GM18870 (cell line): ENCODE measurements at regions not wholly inside any gene's neighbourhood (a gene's known extent, or its start where the extent isn't known, plus 50 kb on each side); places are given as distances from the start of the nearest gene placed in this dataset.

Source experiments
- ATAC-seq: cut with Tn5 transposase; IDR thresholded peaks from one replicate; pipeline ENCODE4 v1.9.1; 2021; ENCODE audit warnings: moderate library complexity; ENCODE audit not compliant: unreplicated experiment

DNA sequence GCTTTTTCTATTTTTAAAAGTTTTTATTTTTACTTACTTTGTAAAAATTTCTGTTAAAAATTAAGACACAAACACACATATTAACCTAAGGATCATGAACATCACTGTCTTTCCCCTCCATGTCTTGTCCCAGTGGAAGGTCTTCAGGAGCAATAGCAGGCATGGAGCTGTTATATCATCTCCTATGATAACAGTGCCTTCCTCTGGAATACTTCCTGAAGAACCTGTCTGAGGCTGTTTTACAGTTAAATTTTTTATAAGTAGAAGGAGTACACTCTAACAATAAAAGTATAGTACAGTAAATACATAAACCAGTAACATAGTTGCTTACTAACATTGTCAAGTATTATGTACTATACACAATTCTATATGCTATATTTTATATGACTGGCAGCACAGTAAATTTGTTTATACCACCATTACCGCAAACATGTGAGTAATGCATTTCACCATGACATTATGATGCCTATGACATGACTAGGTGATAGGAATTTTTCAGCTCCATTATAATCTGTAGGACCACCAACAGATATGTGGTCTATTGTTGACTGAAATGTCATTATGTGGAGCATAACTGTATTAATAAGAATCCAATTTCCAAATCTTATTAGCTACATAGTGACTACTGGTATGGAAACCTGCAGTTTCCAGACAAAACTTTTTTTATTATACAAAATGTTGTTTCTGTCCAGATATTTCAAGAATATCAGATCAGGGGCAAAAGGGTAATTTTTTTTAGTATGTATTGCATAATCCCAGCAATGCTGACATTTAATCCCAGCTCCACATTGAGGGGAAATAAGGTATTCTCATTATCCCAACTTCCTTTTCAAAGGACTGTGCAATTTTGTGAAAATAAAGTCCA is 337.2 kb upstream of the SLC39A10 start:
- ATAC-seq: no peak

DNA sequence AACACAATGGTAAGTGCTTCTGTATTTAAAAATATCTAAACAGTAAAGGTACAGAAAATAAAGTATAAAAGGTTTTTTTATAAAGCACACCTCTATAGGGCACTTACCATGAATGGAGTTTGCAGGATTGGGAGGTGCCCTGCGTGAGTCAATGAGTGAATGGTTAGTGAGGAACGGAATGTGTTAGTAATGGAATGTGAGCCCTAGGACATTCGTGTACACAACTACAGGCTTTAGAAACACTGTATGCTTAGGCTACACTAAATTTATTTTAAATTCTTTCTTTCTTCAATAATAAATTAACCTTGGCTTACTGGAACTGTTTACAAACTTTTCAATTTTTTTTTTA is 337.9 kb upstream of the SLC39A10 start:
- ATAC-seq: no peak

DNA sequence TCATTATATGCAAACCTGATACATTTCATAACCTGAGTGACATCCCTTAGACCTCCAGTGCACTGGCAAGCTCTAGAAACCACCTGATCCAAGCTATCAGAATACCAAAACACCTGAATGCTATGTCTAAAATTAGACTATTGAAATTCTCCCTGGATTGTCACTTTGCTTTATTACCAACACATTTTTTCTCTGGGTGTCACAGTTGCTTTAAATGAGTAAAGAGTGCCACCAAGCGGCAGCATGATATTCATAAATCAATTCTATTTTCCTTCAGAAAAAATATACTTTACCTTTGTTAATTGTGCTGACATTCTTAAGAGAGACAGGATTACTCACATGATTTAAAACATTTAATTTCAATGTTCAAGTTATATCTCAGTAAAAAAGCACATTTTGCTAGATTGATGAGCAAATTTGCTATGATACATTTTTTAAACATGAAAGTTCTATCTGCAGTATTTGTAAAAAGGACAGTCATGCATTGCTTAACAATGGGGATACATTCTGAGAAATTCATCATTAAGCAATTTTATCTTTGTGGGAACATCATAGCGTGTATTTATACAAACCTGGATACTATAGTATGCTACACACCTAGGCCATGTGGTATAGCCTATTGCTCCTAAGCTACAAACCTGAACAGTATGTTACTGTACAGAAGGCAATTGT is 338.4 kb upstream of the SLC39A10 start:
- ATAC-seq: peak; percentile 34

DNA sequence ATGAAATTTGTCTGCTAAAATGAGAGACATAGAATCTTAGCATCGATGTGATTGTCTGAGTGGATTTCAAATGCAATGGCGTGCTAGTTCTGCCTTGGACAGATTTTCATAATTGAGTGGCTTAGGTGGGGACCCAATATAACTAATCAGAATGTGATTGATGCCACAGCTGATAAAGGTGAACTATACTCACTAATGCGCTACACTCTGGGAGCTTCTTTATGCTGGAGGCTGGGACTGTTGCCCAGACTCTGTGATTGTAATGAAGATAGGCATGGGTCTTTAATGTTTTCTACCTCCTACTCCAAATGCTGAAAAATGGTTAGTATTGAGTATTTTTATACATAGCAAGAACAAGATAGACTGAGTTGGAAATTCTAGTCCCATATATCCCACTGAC is 339.5 kb upstream of the SLC39A10 start:
- no peak for ATAC-seq

DNA sequence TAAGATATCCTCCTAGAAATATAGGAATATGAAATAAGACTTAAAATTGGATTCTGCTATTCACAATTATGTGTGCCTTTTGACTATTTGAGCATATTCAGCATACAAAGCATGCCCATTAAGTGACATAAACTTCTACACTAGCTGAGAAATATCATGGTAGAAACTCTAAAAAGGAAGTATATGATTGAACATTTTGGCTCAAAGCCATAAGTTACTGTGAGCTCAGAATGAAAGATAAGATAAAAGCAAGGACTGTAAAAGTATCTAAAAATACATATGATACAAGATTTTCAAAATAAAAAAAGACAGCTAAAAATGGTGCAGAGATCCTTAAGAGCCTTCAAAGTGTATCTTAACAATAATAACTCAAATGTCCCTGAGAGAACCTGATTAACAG is 340.5 kb upstream of the SLC39A10 start:
- ATAC-seq: no peak

DNA sequence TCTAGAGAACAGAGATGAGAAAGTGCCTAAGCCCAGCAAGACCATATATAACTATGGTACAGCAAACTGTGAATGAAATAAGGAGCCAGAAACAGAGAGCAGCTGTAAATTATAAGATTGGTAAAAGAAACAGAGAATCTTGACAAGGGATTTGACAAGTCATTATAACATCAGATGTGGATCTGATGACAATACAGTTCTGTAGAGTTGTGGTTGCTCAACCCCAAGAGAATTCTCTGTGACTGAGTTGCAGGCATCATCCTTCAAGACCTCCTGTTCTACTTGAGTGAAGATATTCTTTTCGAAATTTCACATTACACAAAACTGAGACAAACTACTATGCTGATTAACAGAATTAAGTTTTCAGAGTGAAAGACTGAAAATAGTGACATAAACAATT is 343.1 kb upstream of the SLC39A10 start:
- ATAC-seq: peak; percentile 56

DNA sequence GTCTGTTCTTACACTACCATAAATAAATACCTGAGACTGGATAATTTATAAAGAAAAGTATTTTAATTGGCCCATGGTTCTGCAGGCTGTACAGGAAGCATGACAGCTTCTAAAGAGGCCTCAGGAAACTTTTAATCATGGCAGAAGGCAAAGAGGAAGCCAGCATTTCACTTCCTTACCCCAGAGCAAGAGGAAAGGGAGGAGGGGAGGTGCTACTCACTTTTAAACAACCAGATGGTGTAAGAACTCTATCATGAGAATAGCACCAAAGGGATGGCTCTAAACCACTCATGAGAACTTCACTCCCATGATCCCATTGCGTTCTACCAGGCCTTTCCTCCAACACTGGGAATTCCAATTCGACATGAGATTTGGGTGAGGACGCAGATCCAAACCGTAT is 344.4 kb upstream of the SLC39A10 start:
- ATAC-seq: no peak

DNA sequence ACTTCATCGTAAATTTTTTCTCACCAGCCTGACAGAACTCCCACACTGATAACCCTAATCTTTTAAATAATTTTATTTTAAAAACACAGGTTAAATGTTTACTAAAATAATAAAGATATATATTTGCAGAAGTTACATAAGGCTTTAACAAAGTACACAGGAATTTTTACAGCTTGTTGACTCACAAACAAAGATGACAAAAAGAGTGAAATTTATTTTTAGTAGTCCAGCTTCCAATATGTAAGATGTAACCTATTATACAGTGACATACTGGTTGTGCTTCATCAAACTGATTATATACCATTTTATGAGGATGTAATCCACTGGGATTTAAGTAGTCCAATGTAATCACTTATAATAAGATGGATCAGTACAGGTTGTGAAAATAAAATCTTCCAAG is 348.9 kb upstream of the SLC39A10 start:
- ATAC-seq: no peak

DNA sequence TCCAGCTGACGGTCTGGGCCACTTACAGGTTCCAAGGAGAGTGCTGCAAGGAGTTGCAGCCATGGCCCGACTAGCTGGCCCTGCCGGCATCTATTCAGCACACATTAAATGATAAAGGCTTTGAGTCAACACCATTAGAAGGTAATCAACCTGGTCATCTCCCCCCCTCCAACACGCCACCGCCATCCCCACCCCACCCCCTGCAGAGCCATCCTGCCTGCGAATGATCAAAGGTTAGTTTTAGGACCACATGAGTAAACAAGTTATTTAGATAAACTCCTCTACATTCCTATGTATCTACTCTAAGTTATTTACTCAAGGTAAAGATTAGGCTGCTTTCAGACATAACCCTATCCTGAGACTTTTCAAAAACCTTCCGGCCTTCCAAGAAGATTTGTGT is 349.3 kb upstream of the SLC39A10 start:
- no peak for ATAC-seq

DNA sequence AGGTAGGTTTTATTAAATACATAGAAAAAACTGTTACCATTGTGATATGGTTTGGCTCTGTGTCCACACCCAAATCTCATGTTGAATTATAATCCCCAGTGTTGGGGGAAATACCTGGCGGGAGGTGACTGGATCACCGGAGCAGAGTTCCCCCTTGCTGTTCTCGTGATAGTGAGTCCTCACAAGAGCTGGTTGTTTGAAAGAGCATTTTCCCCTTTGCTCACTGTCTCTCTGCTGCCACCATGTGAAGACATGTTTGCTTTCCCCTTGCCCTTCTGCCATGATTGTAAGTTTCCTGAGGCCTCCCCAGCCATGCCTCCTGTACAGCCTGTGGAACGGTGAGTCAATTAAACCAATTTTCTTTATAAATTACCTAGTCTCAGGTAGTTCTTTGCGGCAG is 352.7 kb upstream of the SLC39A10 start:
- peak; percentile 67 for ATAC-seq

DNA sequence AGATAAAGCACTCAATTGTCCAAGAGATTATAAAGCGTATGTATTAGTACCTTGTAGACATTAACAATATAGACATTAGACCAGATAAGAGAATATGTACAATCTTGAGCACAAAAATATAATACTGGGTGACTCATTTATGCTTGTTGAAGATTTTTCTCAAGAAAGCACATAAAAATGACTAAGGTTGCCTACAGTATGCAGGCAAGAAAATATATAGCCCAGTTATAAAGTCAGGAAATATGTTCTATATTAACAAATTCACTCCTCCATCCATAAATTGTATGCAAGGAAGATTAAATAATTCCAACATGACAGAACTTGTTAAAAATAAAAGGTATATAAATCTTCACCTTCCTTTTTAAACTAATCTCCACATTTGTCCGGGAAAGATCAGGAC is 356.4 kb upstream of the SLC39A10 start:
- ATAC-seq: no peak

DNA sequence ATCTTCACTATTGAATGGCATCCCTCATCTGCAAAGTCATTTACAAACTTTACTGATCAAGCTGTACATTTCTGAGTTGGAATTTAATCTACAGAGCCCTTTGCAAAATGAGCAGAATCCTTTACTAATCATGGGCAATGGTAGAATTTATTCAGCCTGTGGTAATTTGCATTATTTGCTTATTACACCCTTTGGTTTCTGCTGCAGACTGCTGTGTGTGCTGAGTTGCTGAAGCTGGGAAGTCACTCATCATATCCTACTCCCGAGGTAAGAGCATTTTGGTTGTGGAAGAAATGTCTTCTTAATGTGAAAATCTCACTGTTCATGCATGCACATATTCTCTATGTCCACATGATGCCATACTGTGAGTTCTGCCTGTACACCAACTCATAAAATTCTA is 357.4 kb upstream of the SLC39A10 start:
- no peak for ATAC-seq

DNA sequence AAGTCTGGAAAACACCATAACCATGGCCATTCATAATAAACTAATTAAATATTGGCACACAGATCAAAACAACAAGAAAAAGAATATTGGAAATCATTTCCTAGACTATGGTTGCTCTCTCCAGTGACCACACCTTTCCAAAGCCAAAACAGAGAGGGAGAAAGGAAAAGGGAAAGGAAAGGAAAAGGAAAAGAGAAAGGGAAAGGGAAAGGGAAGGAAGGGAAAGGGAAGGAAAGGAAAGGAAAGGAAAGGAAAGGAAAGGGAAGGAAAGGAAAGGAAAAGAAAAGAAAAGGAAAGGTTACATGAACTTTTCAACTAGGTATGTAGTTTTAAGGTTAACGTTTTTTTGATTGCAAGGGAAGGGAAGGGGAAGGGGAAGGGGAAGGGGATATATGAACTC is 360.5 kb upstream of the SLC39A10 start:
- no peak for ATAC-seq

DNA sequence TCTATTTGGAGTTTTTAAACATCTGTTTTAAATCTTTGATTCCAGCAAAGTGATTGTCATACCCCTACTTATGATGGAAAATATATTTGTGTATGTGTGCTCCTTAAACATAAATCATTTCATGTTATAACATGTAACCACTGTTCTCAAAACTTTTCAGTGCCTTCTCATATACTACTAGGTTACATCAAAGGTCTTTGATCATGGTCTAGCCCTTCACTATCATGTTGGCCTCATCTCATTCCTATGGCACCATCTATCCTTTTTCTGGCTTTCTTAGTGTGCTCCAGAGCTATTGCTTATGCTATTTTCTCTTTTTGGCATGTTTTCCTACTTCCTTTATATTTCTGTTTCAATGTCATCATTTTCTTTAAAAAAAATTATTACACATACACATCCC is 367.9 kb upstream of the SLC39A10 start:
- no peak for ATAC-seq

DNA sequence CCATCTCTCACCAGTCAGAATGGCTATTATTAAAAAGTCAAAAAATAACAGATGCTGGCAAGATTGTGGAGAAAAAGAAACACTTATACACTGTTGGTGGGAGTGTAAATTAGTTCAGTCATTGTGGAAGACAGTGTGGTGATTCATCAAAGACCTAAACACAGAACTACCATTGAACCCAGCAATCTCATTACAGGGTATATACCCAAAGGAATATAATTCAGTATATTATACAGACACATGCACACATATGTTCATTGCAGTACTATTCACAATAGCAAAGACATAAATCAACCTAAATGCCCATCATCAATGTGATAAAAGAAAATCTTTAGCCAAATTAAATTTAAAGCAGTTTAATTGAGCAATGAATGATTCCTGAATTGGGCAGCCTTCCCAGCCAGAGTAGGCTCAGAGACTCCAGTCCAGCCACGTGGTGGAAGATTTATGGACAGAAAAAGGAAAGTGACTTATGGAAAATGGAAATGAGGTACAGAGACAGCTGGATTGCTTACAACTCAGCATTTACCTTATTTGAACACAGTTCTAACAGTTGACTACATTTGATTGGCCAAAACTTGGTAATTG is 377.1 kb upstream of the SLC39A10 start:
- ATAC-seq: no peak

DNA sequence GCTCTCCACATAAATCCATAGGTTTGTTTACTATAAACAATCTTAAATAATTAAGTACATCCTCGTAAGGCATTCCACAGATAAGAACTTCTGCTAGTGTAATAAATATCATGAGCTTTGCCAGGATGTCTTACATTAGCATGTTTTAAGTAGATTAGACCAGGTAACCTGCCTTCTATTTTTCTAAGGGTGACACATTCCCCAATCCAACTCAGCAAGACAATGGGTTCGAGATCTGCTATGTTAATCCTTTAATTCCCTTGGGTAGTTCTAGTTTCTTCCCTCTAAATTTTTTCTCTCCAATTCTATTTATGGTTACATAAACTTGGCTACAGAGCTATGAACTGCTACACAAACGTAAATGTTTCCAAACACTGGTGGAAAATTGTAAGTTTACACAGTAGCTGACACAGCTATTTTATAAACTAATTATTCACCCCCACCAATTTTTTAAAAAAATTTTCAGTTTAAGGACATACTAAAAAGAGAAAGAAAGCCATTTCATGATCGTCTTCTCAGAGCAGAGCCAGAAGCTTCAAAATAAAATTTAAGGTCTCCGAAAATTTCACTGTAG is 386.5 kb upstream of the SLC39A10 start:
- no peak for ATAC-seq

DNA sequence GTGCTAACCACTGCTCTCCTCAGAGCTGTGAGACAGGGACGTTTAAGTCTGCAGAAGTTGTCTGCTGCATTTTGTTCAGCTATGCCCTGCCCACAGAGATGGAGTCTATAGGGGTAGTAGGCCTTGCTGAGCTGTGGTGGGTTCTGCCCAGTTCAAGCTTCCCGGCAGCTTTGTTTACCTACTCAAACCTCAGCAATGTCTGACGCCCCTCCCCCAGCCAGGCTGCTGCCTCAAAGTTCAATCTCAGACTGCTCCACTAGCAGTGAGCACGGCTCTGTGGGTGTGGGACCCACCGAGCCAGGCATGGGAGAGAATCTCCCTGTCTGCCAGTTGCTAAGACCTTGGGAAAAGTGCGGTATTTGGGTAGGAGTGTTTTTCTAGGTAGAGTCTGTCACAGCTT is 387.8 kb upstream of the SLC39A10 start:
- no peak for ATAC-seq

DNA sequence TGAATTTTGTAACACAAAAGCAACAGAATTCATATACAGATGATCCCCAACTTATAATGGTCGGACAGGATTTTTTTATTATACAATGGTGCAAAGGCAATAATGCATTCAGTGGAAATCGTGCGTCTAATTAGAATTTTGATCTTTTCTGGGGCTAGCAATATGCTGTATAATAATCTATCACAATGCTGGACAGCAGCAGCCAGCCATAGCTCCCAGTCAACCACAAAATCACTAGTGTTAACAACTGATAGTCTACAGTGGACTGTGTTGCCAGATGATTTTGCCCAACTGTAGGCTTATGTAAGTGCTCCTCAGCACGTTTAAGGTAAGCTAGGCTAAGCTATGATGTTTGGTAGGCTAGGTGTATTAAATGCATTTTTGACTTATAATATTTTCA is 399.0 kb upstream of the SLC39A10 start:
- ATAC-seq: no peak

DNA sequence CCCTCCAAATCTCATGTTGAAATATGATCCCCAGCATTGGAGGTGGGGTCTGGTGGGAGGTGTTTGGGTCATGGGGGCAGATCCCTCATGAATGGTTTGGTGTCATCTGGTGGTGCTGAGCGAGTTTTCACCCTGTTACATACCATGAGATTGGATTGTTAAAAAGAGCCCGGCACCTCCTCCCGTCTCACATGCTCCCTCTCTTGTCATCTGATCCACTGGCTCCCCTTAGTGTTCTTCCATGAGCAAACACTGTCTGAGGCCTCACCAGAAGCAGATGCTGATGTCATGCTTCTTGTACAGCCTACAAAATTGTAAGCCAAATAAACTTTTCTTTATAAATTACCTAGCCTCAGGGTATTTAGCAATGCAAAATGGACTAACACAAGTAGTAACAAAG is 405.0 kb upstream of the SLC39A10 start:
- ATAC-seq: no peak

DNA sequence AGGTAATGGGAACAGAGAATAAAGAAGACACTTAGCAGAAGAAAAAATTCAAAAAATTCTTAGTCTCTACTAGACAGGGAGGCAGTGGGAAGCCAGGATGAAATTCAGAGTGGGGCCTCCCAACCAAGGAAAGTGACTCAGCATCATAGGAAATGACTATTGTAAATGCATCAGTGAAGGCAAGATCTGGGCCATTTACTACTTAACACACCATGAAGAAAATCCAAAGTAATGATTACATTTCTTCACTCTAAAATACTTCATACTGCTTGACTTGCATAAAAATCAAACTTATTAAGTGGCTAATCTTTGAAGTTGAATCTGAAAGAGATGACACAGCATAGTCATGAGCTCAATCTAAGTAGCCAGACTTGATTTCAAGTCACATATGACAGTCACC is 405.8 kb upstream of the SLC39A10 start:
- no peak for ATAC-seq

DNA sequence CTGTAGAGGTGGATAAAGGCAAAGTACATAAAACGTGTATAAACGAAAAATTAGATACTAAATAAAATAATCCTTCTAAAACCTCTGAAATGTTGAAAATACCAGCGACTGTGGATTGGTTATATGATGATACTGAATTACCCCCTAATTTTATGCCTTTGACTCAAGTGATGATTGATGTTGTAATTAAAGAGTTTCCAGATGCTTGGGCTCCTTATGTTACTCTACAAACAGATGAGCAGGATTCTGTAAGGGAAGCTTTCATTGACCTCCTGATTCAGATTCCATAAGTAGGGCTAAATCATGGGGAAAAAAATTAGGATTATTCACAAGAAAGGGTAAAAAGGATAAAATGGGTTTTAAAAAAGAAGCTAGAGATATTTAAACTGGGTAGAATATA is 418.2 kb upstream of the SLC39A10 start:
- ATAC-seq: no peak

DNA sequence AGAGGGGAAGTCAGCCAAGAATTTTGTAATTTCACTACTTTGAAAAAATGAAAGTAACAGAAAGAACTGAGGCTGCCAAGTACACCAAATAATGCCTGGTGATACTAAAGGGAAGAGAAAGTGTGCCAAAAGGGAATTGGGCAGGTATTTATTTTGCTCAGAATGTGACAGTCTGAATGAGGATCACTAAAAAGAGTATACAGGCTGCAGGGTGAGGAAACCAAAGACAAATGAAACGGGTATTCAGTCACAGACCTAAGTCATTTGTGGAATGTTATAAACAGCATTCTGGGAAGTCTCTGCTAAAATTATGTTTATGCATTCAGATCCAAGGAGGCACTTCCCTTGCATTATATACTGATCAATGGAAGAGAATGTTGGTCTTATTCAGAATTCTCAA is 418.6 kb upstream of the SLC39A10 start:
- ATAC-seq: no peak
